Liver (tissue), 2 donors: ENCODE measurements at regions not wholly inside any gene's neighbourhood (a gene's known extent, or its start where the extent isn't known, plus 50 kb on each side); places are given as distances from the start of the nearest gene placed in this dataset.

ENCODE experiments used
- CTCF ChIP-seq: fragments of 150-350 bp; IDR thresholded peaks from 2 replicates; pipeline ENCODE4 v1.5.1; 2017; ENCODE audit warnings: improper control_type of control experiment, low read depth, low read length; ENCODE audit not compliant: missing input control
- REST ChIP-seq: IDR thresholded peaks from 2 replicates; pipeline ENCODE4 v1.6.1; 2016; ENCODE audit warnings: antibody characterized with exemption, mild to moderate bottlenecking
- donor health status: healthy.

- TF ChIP-seq REST = no peak
- no peak for TF ChIP-seq CTCF
Measured at GRCh38 chr3:30393079-30393478, 213.3 kb upstream of the TGFBR2 start.
